Choroid plexus epithelial cell (primary cell): ENCODE measurements at regions not wholly inside any gene's neighbourhood (a gene's known extent, or its start where the extent isn't known, plus 50 kb on each side); places are given as distances from the start of the nearest gene placed in this dataset.
A peak's percentile ranks its signal among the peaks of the same experiment; 100 is the strongest.

Experiments used
- DNase-seq: peaks from one replicate; pipeline ENCODE4 v3.0.0-alpha.2; 2010; ENCODE audit warnings: low read depth
- H3K4me3 ChIP-seq: 2 replicates; pipeline ENCODE4 v1.5.1; 2011; ENCODE audit warnings: low read depth, mild to moderate bottlenecking, control low read depth, low read length, moderate library complexity
- CTCF ChIP-seq: conservative IDR thresholded peaks from 2 replicates; pipeline ENCODE4 v1.5.1; 2011; ENCODE audit warnings: low read depth, mild to moderate bottlenecking, control low read depth, inconsistent platforms, low read length, moderate library complexity

- no peak for TF ChIP-seq CTCF
- DNase-seq, result peak; percentile 84
- H3K4me3 ChIP-seq, result no peak overlapping the region
Measured at GRCh38 chr9:79809931-79810330, 238.2 kb downstream of the TLE4 start.

GRCh38 chr9:79809316-79809876 lies 237.6 kb downstream of the TLE4 start:
- H3K4me3 ChIP-seq, result no peak overlapping the region
- TF ChIP-seq CTCF, result no peak
- peak; percentile 21 for DNase-seq

- TF ChIP-seq CTCF, result no peak
- no peak for DNase-seq
- no peak overlapping the region for H3K4me3 ChIP-seq
Measured at GRCh38 chr9:79807971-79808370, 236.2 kb downstream of the TLE4 start.

- H3K4me3 ChIP-seq, result no peak overlapping the region
- no peak for DNase-seq
- no peak for TF ChIP-seq CTCF
Measured at GRCh38 chr9:79806086-79806485, 234.3 kb downstream of the TLE4 start.

- H3K4me3 ChIP-seq, result no peak overlapping the region
- no peak for DNase-seq
- TF ChIP-seq CTCF, result no peak
Measured at GRCh38 chr9:79801459-79801858, 229.7 kb downstream of the TLE4 start.

- DNase-seq, result peak; percentile 32
- no peak for TF ChIP-seq CTCF
- no peak overlapping the region for H3K4me3 ChIP-seq
Measured at GRCh38 chr9:79800578-79800977, 228.8 kb downstream of the TLE4 start.

- peak; percentile 95 for DNase-seq
- no peak for TF ChIP-seq CTCF
- H3K4me3 ChIP-seq, result no peak overlapping the region
Measured at GRCh38 chr9:79799691-79800335, 228.0 kb downstream of the TLE4 start.
